Activated CD4-positive, alpha-beta T cell treated with anti-CD3 and anti-CD28 coated beads, Interleukin-2, amount 50 U/mL, for 24 hours (primary cell): ENCODE measurements at regions not wholly inside any gene's neighbourhood (a gene's known extent, or its start where the extent isn't known, plus 50 kb on each side); places are given as distances from the start of the nearest gene placed in this dataset.
A peak's percentile ranks its signal among the peaks of the same experiment; 100 is the strongest.

Experiments used
- DNase-seq, 2 donors: peaks; one replicate each; pipeline ENCODE4 v3.0.0-alpha.2; 2020; ENCODE audit warnings: low read depth in 1 of 2, low spot score in 1 of 2

- DNase-seq: no peak
Observed at GRCh38 chr12:89020121-89020480, 332.2 kb downstream of the DUSP6 start.

- peak; percentile 32 to 68 for DNase-seq
Observed at GRCh38 chr12:89019439-89020120, 332.7 kb downstream of the DUSP6 start.

GRCh38 chr12:89016970-89017778 is 335.1 kb downstream of the DUSP6 start:
- peak in 1 of 2 donors; percentile 55 for DNase-seq

GRCh38 chr12:89015419-89015818 is 336.9 kb downstream of the DUSP6 start:
- no peak for DNase-seq

GRCh38 chr12:88998421-88998820 is 353.9 kb downstream of the DUSP6 start:
- DNase-seq: no peak

- DNase-seq: no peak
Observed at GRCh38 chr12:88996200-88996788, 356.0 kb downstream of the DUSP6 start.

- no peak for DNase-seq
Observed at GRCh38 chr12:88994971-88995370, 357.3 kb downstream of the DUSP6 start.

GRCh38 chr12:88994537-88994936 is 357.8 kb downstream of the DUSP6 start:
- no peak for DNase-seq

- DNase-seq: no peak
Observed at GRCh38 chr12:88993651-88994050, 358.6 kb downstream of the DUSP6 start.

- DNase-seq: no peak
Observed at GRCh38 chr12:88986056-88986455, 366.2 kb downstream of the DUSP6 start.

GRCh38 chr12:88985631-88986030 is 366.7 kb downstream of the DUSP6 start:
- DNase-seq: no peak

GRCh38 chr12:88985011-88985410 is 367.3 kb downstream of the DUSP6 start:
- DNase-seq: no peak

GRCh38 chr12:88982694-88983093 is 369.6 kb downstream of the DUSP6 start:
- no peak for DNase-seq

- DNase-seq: no peak
Observed at GRCh38 chr12:88977115-88977514, 375.2 kb downstream of the DUSP6 start.

GRCh38 chr12:88973998-88974397 is 378.3 kb downstream of the DUSP6 start:
- DNase-seq: no peak

- no peak for DNase-seq
Observed at GRCh38 chr12:88970740-88971139, 381.6 kb downstream of the DUSP6 start.

- no peak for DNase-seq
Observed at GRCh38 chr12:88969127-88969526, 383.2 kb downstream of the DUSP6 start.

GRCh38 chr12:88960213-88960878 is 380.1 kb upstream of the KITLG start:
- DNase-seq: no peak

GRCh38 chr12:88958946-88959345 is 378.7 kb upstream of the KITLG start:
- no peak for DNase-seq

GRCh38 chr12:88958153-88958552 is 377.9 kb upstream of the KITLG start:
- no peak for DNase-seq

GRCh38 chr12:88957358-88957757 is 377.1 kb upstream of the KITLG start:
- DNase-seq: no peak

GRCh38 chr12:88955531-88955930 is 375.3 kb upstream of the KITLG start:
- no peak for DNase-seq
